ENCODE measurements at regions not wholly inside any gene's neighbourhood (a gene's known extent, or its start where the extent isn't known, plus 50 kb on each side); places are given as distances from the start of the nearest gene placed in this dataset.

- TF ChIP-seq POLR2AphosphoS5 (IDR thresholded peaks at IDR 0.05; ENCODE audit: low read depth, low read length) (no peak), REST (IDR thresholded peaks at IDR 0.05; ENCODE audit: insufficient read depth in 1 of 2, low read depth in 2 of 2, low read length in 2 of 2) (no peak), TAF1 (IDR thresholded peaks at IDR 0.05; ENCODE audit: borderline replicate concordance, insufficient read depth, low read length) (no peak), SIN3A (IDR thresholded peaks at IDR 0.05; ENCODE audit: borderline replicate concordance, insufficient read depth, low read length) (no peak)
Measured at GRCh38 chr11:112580864-112581263, 320.2 kb upstream of the PLET1 start.
